Stromal cell of bone marrow (primary cell): ENCODE measurements at regions not wholly inside any gene's neighbourhood (a gene's known extent, or its start where the extent isn't known, plus 50 kb on each side); places are given as distances from the start of the nearest gene placed in this dataset.

ENCODE experiments used
- DNase-seq: peaks from one replicate; pipeline ENCODE4 v3.0.0-alpha.2; 2012; ENCODE audit warnings: low read depth

DNA sequence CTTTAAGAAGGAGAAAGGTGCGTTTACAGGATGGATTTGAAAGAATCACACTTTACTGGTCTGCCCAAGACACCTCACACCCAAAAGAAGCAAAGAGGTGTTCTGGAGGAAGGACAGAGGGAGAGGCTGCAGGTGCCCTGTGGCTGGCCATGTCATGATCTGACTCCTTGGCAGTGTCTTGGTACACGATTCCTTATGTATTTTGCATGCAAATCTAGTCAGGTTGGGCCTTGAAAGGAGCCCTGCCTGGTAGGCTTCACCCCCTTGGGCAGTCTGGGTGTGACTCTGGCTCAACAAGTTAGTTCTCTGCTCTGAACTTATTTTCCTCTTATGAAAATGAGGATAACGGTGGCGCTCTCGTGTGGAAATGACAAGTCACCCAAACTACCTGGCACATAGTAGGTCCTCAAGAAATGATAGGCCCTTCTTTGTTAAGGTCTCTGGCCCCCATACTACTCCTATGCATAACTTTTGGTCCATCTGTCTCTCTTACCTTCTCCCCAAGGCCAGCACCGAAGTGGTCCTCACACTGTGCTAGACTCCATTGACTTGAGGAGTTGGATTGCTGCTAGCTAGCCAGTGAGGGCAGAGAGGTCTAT, 212.5 kb downstream of the SEMA6A start:
- DNase-seq: no peak

DNA sequence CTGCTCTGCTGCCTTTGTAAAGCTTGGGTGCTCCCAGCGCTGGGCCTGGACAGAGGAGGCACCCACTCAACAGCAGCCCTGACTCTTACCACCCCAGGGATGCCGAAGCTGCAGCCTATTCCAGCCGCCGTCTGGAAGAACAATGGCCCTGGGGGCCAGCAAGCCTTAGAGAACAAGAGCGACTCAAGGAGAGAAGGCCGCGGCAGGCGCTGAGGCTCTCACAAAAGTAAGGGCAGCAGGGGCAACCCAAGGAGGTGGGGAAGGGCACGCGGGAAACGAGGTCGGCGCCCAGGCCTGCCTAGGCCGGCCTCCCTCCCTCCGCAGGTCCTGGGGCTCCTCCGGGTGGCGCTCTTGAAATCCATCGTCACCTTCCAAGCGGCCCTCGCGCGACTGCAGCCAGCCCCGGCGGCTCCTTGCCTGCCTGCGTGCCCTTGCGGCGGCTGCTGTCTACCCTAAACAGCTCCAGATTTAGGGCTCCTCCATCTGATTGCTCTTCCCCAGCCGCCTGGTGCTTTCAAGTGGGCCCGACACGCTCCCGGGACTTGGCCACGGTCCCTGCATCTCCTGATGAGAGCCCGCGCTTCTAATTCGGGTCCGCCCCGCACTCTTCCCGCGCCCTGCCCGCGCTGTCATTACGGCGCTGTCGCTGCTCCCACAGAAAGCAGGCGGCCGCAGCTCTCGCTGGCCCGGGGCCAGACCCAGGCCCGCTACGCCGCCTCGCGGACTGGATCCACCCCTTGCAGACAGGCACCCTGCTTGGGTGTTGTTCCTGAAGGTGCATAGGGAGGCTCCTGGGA, 213.3 kb downstream of the SEMA6A start:
- no peak for DNase-seq

DNA sequence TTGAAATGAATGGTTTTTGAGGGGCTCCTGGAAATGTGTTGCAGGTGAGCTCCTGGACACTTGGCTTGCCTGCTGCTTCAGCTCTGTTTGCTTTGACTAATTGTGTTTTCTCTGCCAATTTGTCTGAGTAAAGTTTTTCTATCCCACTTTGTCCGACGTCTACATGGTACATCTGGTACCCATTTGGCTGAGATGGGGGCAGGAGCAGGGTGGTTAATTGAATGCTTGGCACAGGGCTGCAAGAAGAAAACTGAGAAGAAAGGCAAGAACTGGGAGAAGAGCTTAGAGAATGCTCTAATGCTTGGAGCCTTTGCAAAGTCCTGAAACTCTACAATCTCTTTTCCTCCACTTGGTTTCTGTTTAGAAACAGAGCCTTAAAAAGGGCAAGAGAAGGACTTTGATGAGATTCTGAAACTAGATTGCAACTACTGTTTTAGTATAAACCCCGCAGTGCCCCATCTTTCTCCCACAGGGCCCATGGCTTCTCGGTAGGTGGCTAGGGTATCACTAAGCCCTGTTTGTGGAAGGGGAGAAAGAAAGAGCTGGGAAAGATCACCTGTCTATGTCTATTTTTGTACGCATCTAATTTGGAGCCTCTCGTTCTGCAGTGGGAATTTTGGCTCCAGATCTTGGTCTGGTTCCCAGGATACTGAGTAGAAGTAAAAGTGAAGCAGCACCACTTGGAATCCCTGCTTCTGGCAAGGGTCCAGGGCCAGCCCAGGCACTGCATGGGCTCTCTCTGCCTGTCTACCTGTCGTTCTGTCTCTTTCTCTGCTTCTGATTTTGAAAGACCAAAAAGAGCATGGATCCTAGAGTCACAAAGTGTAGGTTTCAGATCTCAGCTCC, 214.4 kb downstream of the SEMA6A start:
- peak; percentile 2 for DNase-seq

DNA sequence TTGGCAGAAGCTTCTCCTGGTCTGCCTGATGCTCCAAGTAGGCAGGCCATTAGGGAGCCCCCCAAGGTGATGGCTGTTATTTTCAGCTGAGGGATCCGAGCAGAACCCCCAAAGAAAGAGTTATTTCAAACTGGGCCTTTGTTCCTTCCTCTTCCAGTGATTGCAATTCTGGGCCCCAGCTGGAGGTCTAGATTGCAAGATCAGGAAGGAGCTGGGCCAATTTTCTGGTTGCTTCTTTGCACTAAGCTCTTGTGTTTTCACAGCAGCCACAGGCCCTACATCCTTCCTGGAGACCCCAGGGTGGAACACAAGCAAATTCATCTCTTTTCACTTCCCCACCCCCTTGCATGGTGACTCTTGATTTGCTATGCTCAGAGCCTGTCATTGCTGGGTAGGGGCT, 215.0 kb downstream of the SEMA6A start:
- no peak for DNase-seq

DNA sequence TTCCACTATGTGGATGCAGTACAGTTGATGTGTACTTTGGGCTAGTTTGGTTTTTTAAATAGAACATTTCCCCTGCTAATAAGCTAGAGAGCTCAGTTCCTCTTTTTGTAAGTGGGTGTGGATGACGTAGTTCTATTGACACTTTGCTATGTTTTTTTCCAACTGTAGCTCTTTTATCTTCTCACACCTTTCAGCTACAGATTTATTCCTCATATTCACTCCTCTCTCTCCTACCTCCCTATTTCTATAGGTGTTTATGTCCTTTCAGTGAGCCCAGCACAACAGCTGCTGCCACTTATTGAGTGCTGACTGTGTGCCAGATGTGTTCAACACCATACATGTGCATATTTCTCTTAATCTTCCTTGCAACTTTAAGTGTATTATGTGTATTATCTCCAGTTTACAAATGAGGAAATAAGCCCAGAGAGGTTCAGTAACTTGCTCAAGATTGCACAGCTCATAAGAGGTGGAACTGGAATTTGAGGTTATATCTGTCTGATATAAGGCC, 215.7 kb downstream of the SEMA6A start:
- no peak for DNase-seq

DNA sequence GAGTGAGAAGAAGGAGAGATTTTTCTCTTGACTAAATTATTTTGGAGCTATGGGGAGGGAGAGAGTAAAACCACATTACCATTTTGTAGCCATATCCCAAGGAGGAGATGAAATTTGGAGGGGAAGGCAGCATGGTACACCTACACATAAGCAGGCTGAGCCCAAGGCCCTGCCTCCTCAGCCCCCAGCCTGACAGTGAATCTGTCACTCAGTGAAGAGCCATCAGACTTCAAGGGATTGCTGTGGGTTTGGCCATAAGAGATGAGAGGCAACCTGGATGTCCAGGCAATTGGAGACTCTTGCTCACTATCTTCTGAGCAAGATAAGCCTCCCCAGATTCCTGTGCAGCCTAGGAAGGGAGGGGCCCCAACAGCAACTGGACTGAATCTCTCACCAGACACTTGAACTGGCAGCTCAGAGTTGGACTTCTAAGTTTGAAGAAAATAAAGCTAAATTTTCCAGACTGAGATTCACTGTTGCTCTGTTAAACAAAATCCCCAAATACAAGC, 216.6 kb downstream of the SEMA6A start:
- DNase-seq: no peak

DNA sequence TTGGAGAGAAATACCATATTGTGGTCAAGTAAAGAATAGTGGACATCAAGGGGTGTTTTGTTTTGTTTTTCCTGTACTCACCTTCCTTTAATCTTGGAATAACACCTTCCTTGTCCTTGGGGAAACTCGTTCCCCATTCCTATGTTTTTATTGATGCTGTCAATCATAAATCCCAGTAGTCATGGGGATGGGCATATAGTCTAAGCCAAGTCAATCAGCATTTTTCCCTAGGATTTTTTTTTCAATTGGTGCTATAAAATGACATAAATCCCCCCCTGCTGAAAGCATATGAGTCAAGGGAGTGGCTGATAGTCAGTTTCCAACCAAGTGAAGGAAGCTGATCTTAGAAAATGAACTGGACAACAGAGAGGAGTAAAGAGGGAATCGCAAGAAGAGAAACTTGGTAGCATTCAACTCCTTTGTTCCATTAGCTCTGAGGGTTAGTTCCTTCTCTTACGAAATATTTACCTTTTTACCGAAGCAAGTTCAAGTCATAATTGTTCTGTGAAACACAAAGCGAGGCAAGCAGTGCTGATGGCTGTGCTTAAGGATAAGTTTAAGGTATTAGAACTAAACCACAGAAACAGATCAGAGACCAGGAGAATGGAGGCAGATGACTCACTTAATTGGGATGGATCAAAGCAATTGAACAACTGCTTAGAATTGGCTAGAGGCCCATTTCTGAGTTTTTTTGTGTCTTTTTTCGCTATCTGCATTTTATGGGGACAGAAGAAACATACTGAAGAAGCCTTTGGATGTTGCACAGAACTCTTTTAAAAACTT, 218.6 kb downstream of the SEMA6A start:
- no peak for DNase-seq

DNA sequence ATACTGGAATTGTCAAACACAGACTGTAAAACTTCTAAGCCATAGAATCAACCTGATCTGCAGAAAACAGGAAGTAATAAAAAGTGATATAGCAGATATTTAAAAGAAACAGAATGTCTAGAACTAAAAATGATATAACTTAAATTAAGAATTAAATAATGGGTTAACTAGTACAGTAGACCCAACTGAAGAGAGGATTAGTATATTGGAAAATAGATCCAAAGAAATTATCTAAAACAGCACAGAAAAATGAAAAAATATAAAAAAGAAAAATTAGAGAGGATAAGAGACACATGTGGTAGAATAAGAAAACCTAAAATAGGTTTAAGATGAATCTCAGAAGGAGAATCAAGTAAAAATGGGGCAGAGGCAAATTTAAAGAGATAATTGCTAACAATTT, 219.9 kb downstream of the SEMA6A start:
- no peak for DNase-seq

DNA sequence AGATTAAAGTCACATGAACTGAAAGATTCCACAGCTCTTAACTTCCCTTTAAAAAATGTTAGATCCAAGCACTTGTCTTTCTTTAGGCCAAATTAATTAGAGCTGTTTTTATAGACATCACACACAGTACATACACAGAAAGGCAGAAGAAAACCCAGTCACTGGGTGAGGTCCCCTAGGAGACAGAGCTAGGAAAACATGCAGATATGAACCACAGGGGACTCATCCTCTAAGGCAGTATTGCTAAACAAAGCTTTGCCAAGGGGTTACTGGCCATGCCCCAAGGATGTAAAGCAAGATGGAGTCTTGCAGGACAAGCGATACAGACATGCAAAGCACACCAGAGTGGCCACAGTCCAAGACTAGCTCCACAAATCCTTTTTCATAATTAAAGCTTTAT, 227.0 kb downstream of the SEMA6A start:
- no peak for DNase-seq

DNA sequence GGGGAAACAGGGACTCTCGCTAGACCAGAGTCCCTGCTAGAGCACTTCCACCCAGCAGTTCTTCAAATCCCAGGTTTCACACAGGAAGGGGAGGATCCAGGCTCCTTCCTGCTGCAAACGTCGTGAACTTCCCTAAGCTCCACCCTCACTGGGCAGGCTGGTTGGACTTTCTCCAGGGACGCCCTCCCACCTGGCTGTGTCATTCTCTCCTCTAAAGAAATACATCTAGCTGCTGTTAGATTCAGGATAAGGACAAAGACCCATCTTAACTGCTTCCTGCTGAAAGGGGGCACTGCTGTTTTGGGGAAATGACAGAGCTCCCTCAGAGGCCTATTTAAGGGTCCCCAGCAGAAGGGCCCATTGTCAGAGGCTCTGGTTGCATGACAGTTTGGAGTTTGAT, 230.7 kb downstream of the SEMA6A start:
- no peak for DNase-seq
